ENCODE measurements at regions not wholly inside any gene's neighbourhood (a gene's known extent, or its start where the extent isn't known, plus 50 kb on each side); places are given as distances from the start of the nearest gene placed in this dataset.

DNA sequence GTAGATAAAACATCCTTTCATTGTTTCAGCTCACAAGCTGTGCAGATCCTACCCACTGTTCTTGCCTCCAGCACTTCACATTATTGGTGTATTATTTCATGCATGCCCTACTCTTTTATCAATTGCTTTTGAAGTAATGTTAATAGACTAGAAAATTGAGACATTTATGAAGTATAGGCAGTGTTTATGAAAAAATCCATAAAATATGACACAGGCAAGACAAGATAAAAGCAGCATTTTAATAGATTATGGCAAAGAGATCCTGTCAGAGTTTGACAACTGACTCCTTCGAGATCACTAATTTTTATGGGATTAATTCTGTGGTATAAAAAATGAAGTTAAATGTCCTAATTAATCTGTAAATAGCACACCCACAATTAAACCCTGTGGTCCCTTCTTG, 217.2 kb upstream of the NANOGP8 start:
- no peaks in the 10 kb centered on the region for H3K9me3 Mint-ChIP-seq
- no peak overlapping the region for H3K4me3 Mint-ChIP-seq (ENCODE audit: low read depth)
- H3K27me3 Mint-ChIP-seq (ENCODE audit: low read depth) = no peaks in the 10 kb centered on the region
- DNase-seq (ENCODE audit: low spot score) = no peak
- no peak overlapping the region for H3K27ac Mint-ChIP-seq
- H3K36me3 Mint-ChIP-seq (ENCODE audit: low read depth) = no peaks in the 10 kb centered on the region
- H3K4me1 Mint-ChIP-seq (ENCODE audit: low read depth) = no peaks in the 10 kb centered on the region
- intact Hi-C loops (cut with micrococcal nuclease) = no loop called here

- intact Hi-C loops (cut with micrococcal nuclease) = no loop called here
- no peaks in the 10 kb centered on the region for H3K36me3 Mint-ChIP-seq (ENCODE audit: low read depth)
- no peak overlapping the region for H3K4me3 Mint-ChIP-seq (ENCODE audit: low read depth)
- H3K9me3 Mint-ChIP-seq = no peaks in the 10 kb centered on the region
- DNase-seq (ENCODE audit: low spot score) = no peak
- H3K27ac Mint-ChIP-seq = no peak overlapping the region
- H3K27me3 Mint-ChIP-seq (ENCODE audit: low read depth) = no peaks in the 10 kb centered on the region
- H3K4me1 Mint-ChIP-seq (ENCODE audit: low read depth) = no peaks in the 10 kb centered on the region
Observed at GRCh38 chr15:35301088-35301487, 216.0 kb upstream of the NANOGP8 start.

DNA sequence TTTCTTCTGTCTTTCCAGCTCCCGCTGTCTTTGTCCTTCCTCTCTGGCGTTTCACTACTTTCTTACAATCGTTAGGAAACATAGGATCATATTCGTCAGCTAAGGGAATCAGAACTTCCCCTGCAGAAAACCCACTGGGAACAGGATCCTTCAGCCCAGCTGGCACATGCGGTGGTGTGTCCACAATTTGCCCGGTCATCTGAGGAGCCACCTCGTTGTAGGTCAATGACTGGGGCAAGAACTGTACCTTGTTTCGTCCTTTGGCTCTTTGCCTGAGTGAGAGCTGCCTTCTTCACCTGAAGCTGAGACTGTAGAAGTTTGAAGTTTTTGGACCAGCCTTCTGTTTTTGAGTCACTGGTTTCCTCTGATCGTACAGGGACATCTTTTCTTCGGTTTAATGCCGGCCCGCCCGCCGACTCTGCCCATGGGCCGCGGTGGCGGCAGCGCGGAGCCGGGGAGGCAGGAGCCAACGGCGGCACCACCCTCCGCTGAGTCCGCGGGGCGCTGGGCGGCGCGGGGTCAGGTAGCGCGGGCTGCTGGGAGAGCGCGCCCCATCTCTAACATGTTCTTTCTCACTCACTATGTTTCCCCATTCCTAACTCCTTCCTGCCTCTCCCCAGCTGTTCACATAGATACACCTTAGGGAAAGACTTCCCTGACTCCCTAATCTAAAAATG, 214.1 kb upstream of the NANOGP8 start:
- no peaks in the 10 kb centered on the region for H3K4me1 Mint-ChIP-seq (ENCODE audit: low read depth)
- H3K27ac Mint-ChIP-seq = no peak overlapping the region
- H3K4me3 Mint-ChIP-seq (ENCODE audit: low read depth) = no peak overlapping the region
- H3K9me3 Mint-ChIP-seq = no peaks in the 10 kb centered on the region
- no peaks in the 10 kb centered on the region for H3K27me3 Mint-ChIP-seq (ENCODE audit: low read depth)
- intact Hi-C loops (cut with micrococcal nuclease) = no loop called here
- DNase-seq (ENCODE audit: low spot score) = no peak
- no peaks in the 10 kb centered on the region for H3K36me3 Mint-ChIP-seq (ENCODE audit: low read depth)

GRCh38 chr15:35298509-35298908, 213.4 kb upstream of the NANOGP8 start:
- Mint-ChIP-seq H3K27me3 (ENCODE audit: low read depth) (no peaks in the 10 kb centered on the region), H3K36me3 (ENCODE audit: low read depth) (no peaks in the 10 kb centered on the region), H3K27ac (no peak overlapping the region), H3K9me3 (no peaks in the 10 kb centered on the region), H3K4me1 (ENCODE audit: low read depth) (no peaks in the 10 kb centered on the region), H3K4me3 (ENCODE audit: low read depth) (no peak overlapping the region)
- intact Hi-C loops (cut with micrococcal nuclease) = no loop called here
- DNase-seq (ENCODE audit: low spot score) = no peak

GRCh38 chr15:35293353-35294130, 208.4 kb upstream of the NANOGP8 start:
- Mint-ChIP-seq H3K4me3 (ENCODE audit: low read depth) (no peak overlapping the region), H3K27ac (no peak overlapping the region), H3K27me3 (ENCODE audit: low read depth) (no peaks in the 10 kb centered on the region), H3K4me1 (ENCODE audit: low read depth) (no peaks in the 10 kb centered on the region), H3K36me3 (ENCODE audit: low read depth) (no peaks in the 10 kb centered on the region), H3K9me3 (no peaks in the 10 kb centered on the region)
- intact Hi-C loops (cut with micrococcal nuclease) = no loop called here
- DNase-seq (ENCODE audit: low spot score) = no peak

GRCh38 chr15:35290301-35290721, 205.2 kb upstream of the NANOGP8 start:
- Mint-ChIP-seq H3K9me3 (no peaks in the 10 kb centered on the region), H3K4me3 (ENCODE audit: low read depth) (no peak overlapping the region)

GRCh38 chr15:35289024-35289617, 204.0 kb upstream of the NANOGP8 start:
- H3K27ac Mint-ChIP-seq = no peak overlapping the region
- no peaks in the 10 kb centered on the region for H3K4me1 Mint-ChIP-seq (ENCODE audit: low read depth)
- no peaks in the 10 kb centered on the region for H3K9me3 Mint-ChIP-seq
- no peaks in the 10 kb centered on the region for H3K27me3 Mint-ChIP-seq (ENCODE audit: low read depth)
- no peak for DNase-seq (ENCODE audit: low spot score)
- no peak overlapping the region for H3K4me3 Mint-ChIP-seq (ENCODE audit: low read depth)
- intact Hi-C loops (cut with micrococcal nuclease) = loop anchor here (10.0 kb wide), 1 partner anchor 156 kb away; no protein-coding TSS in a partner anchor
- H3K36me3 Mint-ChIP-seq (ENCODE audit: low read depth) = no peaks in the 10 kb centered on the region

More at GRCh38 chr15:35290301-35290721, 205.2 kb upstream of the NANOGP8 start:
- no peaks in the 10 kb centered on the region for H3K36me3 Mint-ChIP-seq (ENCODE audit: low read depth)
- no peak overlapping the region for H3K27ac Mint-ChIP-seq
- H3K4me1 Mint-ChIP-seq (ENCODE audit: low read depth) = no peaks in the 10 kb centered on the region
- intact Hi-C loops (cut with micrococcal nuclease) = no loop called here
- H3K27me3 Mint-ChIP-seq (ENCODE audit: low read depth) = no peaks in the 10 kb centered on the region
- DNase-seq (ENCODE audit: low spot score) = no peak

DNA sequence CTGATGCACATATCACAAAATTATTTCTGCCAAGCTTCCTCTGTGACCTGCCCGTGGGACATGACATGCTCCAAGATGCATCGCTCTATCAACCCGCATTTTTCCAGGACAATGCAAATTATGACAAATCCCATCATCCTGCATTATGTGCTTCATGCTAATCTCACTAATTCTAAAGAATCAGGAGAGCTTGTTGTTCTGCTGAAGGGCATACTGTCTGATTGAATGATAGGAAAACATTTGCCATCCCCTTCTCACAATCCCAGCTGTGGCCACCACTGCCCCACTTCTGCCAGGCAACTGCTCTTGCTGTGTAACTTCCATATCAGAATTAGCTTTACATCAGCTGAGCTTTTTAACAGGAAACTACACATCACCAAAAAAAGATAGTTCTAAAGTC, 203.5 kb upstream of the NANOGP8 start:
- Mint-ChIP-seq H3K27ac (no peak overlapping the region), H3K4me1 (ENCODE audit: low read depth) (no peaks in the 10 kb centered on the region), H3K27me3 (ENCODE audit: low read depth) (no peaks in the 10 kb centered on the region), H3K9me3 (no peaks in the 10 kb centered on the region), H3K4me3 (ENCODE audit: low read depth) (no peak overlapping the region), H3K36me3 (ENCODE audit: low read depth) (no peaks in the 10 kb centered on the region)
- intact Hi-C loops (cut with micrococcal nuclease) = loop anchor here (10.0 kb wide), 1 partner anchor 156 kb away; no protein-coding TSS in a partner anchor
- DNase-seq (ENCODE audit: low spot score) = no peak

- Mint-ChIP-seq H3K36me3 (ENCODE audit: low read depth) (no peaks in the 10 kb centered on the region), H3K27me3 (ENCODE audit: low read depth) (no peaks in the 10 kb centered on the region), H3K27ac (no peak overlapping the region), H3K9me3 (no peaks in the 10 kb centered on the region), H3K4me3 (ENCODE audit: low read depth) (no peak overlapping the region), H3K4me1 (ENCODE audit: low read depth) (no peaks in the 10 kb centered on the region)
- intact Hi-C loops (cut with micrococcal nuclease) = loop anchor here (10.0 kb wide), 1 partner anchor 158 kb away; no protein-coding TSS in a partner anchor
- DNase-seq (ENCODE audit: low spot score) = no peak
Observed at GRCh38 chr15:35286721-35287120, 201.6 kb upstream of the NANOGP8 start.

DNA sequence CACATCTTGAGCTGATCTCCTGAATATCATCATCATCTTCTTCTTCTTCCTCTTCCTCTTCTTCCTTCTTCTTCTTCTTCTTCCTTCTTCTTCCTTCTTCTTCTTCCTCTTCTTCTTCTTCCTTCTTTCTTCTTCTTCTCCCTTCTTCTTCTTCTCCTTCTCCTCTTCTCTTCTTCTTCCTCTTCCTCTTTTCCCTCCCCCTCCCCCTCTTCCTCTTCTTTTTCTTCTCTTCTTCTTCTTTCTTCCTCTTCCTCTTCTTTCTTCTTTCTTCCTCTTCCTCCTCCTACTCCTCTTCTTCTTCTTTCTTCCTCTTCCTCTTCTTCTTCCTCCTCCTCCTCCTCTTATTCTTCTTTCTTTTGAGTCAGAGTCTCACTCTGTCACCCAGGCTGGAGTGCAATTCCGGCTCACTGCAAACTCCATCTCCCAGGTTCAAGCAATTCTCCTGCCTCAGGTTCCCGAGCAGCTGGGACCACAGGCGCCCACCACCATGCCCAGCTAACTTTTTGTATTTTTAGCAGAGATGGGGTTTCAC, 197.9 kb upstream of the NANOGP8 start:
- Mint-ChIP-seq H3K9me3 (no peaks in the 10 kb centered on the region), H3K27ac (no peak overlapping the region), H3K36me3 (ENCODE audit: low read depth) (no peaks in the 10 kb centered on the region), H3K27me3 (ENCODE audit: low read depth) (no peaks in the 10 kb centered on the region), H3K4me3 (ENCODE audit: low read depth) (no peak overlapping the region), H3K4me1 (ENCODE audit: low read depth) (no peaks in the 10 kb centered on the region)
- intact Hi-C loops (cut with micrococcal nuclease) = loop anchor here (10.0 kb wide), 1 partner anchor 162 kb away; no protein-coding TSS in a partner anchor
- no peak for DNase-seq (ENCODE audit: low spot score)

- intact Hi-C loops (cut with micrococcal nuclease) = loop anchor here (10.0 kb wide), 1 partner anchor 163 kb away; no protein-coding TSS in a partner anchor
- DNase-seq (ENCODE audit: low spot score) = no peak
Observed at GRCh38 chr15:35281515-35281914, 196.4 kb upstream of the NANOGP8 start.

DNA sequence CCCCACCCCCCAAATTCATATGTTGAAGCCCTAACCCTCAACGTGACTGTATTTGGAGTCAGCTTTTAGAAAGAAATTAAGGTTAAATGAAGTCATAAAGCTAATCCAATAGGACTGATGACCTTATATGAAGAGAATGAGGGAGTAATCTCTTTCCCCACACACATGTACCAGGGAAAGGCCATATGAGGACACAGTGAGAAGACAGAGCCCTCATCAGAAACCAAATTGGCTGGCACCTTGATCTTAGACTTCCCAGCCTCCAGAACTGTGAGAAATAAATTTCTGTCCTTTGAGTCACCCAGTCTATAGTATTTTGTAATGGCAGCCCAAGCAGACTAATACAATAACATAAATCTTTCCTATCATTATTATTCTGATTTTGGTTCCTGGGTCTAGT, 194.7 kb upstream of the NANOGP8 start:
- intact Hi-C loops (cut with micrococcal nuclease) = loop anchor here (10.0 kb wide), 1 partner anchor 165 kb away; no protein-coding TSS in a partner anchor
- Mint-ChIP-seq H3K4me1 (ENCODE audit: low read depth) (no peaks in the 10 kb centered on the region), H3K9me3 (peaks cover 21% of the 10 kb centered on the region), H3K4me3 (ENCODE audit: low read depth) (no peak overlapping the region), H3K27ac (no peak overlapping the region), H3K27me3 (ENCODE audit: low read depth) (no peaks in the 10 kb centered on the region), H3K36me3 (ENCODE audit: low read depth) (no peaks in the 10 kb centered on the region)
- DNase-seq (ENCODE audit: low spot score) = no peak

More at GRCh38 chr15:35281515-35281914, 196.4 kb upstream of the NANOGP8 start:
- Mint-ChIP-seq H3K27ac (no peak overlapping the region), H3K4me1 (ENCODE audit: low read depth) (no peaks in the 10 kb centered on the region), H3K27me3 (ENCODE audit: low read depth) (no peaks in the 10 kb centered on the region), H3K4me3 (ENCODE audit: low read depth) (no peak overlapping the region), H3K36me3 (ENCODE audit: low read depth) (no peaks in the 10 kb centered on the region), H3K9me3 (peaks cover 7% of the 10 kb centered on the region)
